ENCODE measurements at regions not wholly inside any gene's neighbourhood (a gene's known extent, or its start where the extent isn't known, plus 50 kb on each side); places are given as distances from the start of the nearest gene placed in this dataset.
A peak's percentile ranks its signal among the peaks of the same experiment; 100 is the strongest.

GRCh38 chr4:56757821-56758411 lies 63.6 kb downstream of the SPINK2 start:
- DNase-seq = peak; percentile 53

- peak; percentile 34 for DNase-seq
Observed at GRCh38 chr4:56757261-56757746, 64.2 kb downstream of the SPINK2 start.

- peak; percentile 59 for DNase-seq
Observed at GRCh38 chr4:56755901-56756300, 65.6 kb downstream of the SPINK2 start.

- no peak for DNase-seq
Observed at GRCh38 chr4:56752985-56753384, 68.5 kb downstream of the SPINK2 start.

DNA sequence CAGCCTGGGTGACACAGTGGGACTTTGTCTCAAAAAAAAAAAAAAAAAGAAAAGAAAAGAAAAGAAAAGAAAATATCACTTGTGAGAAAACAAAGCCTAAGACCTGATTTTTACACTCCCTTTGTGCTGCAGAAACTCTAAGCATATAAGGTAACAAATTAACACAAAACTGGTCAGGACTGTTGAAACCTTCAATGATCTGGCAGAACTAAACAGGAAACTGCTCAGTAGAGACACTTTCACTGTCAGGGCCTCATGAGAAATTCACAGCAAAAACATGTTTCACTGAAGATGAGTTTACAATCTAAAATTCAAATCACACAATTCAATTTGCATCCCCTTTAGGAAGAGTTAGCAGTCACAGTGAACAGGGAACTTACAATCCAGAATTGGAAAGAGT lies 69.1 kb upstream of the HOPX start:
- no peak for DNase-seq

GRCh38 chr4:56748271-56748670 lies 67.2 kb upstream of the HOPX start:
- no peak for DNase-seq

DNA sequence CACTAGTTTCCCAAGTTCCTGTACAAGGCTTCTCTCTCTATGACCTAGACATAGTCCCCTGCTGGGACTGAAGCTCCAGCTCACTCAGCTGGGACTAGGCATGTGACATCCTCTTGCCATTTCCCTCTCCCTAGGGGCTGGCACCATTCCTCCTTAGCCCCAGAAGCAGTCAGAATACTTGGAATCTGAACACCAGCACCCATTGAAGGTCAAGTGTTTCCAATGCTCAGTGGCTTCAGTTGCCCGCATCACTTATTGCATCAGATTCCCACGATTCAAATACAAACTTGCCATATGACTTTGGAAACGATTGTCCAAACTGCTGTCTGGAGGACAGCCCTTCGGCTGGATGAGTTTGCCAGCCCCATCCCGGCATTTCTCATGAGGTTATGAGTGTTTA lies 65.5 kb upstream of the HOPX start:
- no peak for DNase-seq

DNA sequence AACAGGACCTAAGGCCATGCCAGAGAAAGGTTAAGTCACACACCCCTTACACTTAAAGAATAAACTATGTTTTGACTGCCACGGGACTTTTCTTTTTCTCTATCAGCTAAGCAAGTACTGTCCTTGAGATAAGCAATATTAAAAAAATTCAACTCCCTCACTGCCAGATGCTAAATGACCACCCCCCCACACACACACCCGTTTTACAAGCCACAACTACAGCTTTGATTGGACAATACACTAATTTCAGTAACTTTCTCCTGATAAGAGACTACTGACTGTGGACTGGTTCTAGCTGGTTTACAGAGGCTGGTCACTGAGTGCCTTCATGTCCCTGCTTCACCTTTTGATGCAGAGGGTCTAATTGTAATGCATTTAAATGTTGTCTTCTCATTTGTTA lies 63.9 kb upstream of the HOPX start:
- DNase-seq = no peak

DNA sequence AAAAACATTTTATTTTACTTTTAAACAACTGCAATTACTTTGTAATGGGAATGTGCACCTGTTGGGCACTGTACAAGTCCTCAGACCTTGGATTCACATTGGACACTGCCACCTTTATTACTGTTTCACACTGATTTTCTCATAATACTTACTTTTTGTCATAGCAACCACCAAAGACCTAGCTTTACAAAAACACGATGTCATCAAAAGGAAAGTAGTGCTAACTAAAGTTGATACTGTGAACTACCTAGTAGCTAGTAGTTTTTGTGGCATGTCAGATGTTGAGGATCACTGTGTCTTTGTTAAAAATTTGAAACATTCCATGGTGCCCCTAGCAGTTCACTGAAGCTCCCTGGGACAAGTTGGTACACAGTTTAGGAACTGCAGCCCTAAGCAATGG lies 62.9 kb upstream of the HOPX start:
- DNase-seq = no peak

- DNase-seq = no peak
Observed at GRCh38 chr4:56743550-56743949, 62.5 kb upstream of the HOPX start.

DNA sequence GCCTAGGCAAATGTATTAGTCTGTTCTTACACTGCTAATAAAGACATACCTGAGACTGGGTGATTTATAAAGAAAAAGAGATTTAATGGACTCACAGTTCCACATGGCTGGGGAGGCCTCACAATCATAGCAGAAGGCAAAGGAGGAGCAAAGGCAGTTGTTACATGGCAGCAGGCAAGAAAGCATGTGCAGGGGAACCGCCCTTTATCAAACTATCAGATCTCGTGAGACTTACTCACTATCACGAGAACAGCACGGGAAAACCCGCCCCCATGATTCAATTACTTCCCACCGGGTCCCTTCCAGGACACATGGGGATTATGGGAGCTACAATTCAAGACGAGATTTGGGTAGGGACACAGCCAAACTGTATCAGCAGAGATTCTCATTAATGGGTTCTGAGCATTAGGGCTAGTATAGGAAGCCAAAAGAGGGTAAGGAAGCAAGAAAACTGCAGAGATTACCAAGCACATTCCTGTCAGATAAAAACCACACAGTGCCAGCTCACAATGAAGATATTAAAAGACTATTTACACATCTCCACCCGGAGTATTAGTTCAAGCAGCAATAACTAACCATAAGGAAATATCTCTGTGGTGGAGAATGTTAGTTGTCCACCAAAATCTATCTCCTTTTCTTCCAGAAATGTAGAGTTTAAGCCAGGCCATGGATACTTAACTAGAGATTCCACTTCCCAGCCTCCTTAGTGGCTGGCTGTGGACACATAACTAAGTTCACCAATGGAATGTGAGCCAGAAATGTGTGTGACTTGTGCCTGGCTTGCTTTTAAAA lies 61.2 kb upstream of the HOPX start:
- no peak for DNase-seq

- no peak for DNase-seq
Observed at GRCh38 chr4:56741595-56741994, 60.5 kb upstream of the HOPX start.

GRCh38 chr4:56739066-56739777 lies 58.1 kb upstream of the HOPX start:
- DNase-seq = no peak

DNA sequence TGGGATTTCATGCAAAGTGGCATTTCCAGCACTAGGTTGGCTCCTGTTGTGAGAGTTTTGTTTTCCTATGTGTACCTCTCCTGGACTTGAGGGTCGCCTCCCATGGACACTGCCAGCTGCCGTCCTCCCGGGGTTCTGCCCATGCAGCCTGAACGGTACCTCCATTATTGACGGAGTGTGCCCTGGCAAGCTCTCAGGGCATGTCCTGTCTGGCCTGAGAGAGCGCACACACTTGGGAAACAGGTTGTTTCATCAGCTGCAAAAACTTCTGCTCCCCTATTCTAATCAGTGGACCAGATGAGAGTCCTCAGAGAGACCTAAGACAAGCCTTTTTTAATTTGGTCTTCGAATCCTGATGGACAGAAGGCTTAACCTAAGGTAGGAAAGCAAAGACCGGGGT lies 56.6 kb upstream of the HOPX start:
- DNase-seq = no peak

DNA sequence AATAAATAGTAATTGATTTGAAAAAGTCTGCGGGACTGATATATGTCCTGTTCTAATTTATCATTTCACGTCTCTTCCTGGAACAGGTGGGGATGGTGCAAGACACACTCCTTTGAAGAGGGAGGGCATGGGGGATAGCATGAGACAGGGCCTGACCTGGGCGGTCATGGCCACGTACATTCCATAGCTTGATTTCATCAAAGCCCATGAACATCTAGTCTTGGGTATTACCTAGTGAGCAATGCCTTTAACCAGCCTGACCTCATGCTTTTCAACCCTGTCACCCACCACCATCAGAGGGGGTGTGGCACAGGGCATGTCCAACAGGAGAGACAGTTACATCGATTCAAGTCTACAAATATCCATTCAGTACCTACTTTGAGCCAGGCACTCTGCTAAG lies 52.3 kb upstream of the HOPX start:
- DNase-seq = no peak

GRCh38 chr4:56732301-56732700 lies 51.2 kb upstream of the HOPX start:
- DNase-seq = no peak

DNA sequence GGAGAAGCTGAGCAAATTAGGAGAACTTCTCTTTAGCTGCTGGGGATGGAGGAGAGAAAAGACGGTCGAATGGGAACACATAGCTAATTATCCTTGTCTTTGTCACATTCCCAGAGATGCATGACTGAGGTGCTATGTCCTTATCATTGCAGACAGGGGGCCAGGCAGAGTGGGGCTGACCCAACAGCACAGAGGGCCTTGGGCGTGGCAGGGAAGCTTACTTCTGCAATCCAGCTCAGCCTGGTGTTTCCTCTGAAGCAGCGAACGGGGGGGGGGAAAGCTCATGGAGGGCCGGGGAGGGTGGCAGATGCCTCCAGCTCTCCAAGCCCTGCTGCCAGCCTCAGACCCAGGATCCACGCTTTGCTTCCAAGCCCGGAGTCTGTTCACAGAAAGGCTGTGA lies 50.8 kb upstream of the HOPX start:
- DNase-seq = no peak

Measured in T1000 (cell line).